Testis (tissue), 2 donors: ENCODE measurements at regions not wholly inside any gene's neighbourhood (a gene's known extent, or its start where the extent isn't known, plus 50 kb on each side); places are given as distances from the start of the nearest gene placed in this dataset.

ENCODE experiments used
- DNase-seq: peaks from one replicate; pipeline ENCODE4 v3.0.0-alpha.2; 2019
- H3K27ac ChIP-seq, 2 donors: fragments of 200-600 bp; sonication (generic); one replicate each; pipeline ENCODE4 v1.5.1; 2019
- H3K27me3 ChIP-seq: fragments of 200-600 bp; sonication (generic); one replicate; pipeline ENCODE4 v1.5.1; 2019
- H3K36me3 ChIP-seq: fragments of 200-600 bp; sonication (generic); one replicate; pipeline ENCODE4 v1.5.1; 2017; ENCODE audit warnings: low read depth; ENCODE audit errors: missing control alignments
- H3K4me1 ChIP-seq: fragments of 200-600 bp; sonication (generic); one replicate; pipeline ENCODE4 v1.5.1; 2019
- H3K4me3 ChIP-seq, 2 donors: fragments of 200-600 bp; sonication (generic); one replicate each; pipeline ENCODE4 v1.5.1; 2017 to 2019
- H3K9me3 ChIP-seq: fragments of 200-600 bp; sonication (generic); one replicate; pipeline ENCODE4 v1.5.1; 2017
- CTCF ChIP-seq, 3 experiments: fragments of 450-650 bp in 2 of 3; fragments of 200-600 bp in 1 of 3; sonication (generic) in 1 of 3; IDR thresholded peaks; one replicate each; pipeline ENCODE4 v1.5.1; 2016 to 2019; ENCODE audit warnings: antibody characterized with exemption in 3 of 3, mild to moderate bottlenecking in 2 of 3, moderate library complexity in 1 of 3
- POLR2A ChIP-seq: fragments of 450-650 bp; IDR thresholded peaks from one replicate; pipeline ENCODE4 v1.6.1; 2017; ENCODE audit warnings: antibody characterized with exemption, mild to moderate bottlenecking, moderate library complexity
- WGBS, 2 donors: methylation state at CpG; one replicate each; pipeline ENCODE4 v1.1.5; 2018; 5-methylcytosine and 5-hydroxymethylcytosine counted together
- intact Hi-C: fragments of 100-400 bp; cut with DNase I; formaldehyde crosslinking; loops from one replicate; pipeline ENCODE4 v1.15.1; 2023; ENCODE audit warnings: low total_unique reads

- Histone ChIP-seq H3K4me3 (no peak overlapping the region), H3K27me3 (no peaks in the 10 kb centered on the region), H3K27ac (no peak overlapping the region), H3K4me1 (no peaks in the 10 kb centered on the region), H3K9me3 (no peaks in the 10 kb centered on the region), H3K36me3 (no peaks in the 10 kb centered on the region)
- 87 to 93% methylated on average over 3 of the region's 3 CpGs for WGBS, 2 donors
- intact Hi-C loops = no loop called here
- DNase-seq = no peak
- TF ChIP-seq POLR2A (no peak), CTCF (IDR thresholded peaks at IDR 0.05) (no peak)
Observed at GRCh38 chr13:33756929-33757328, 61.0 kb upstream of the RFC3 start.

- H3K9me3 ChIP-seq = no peaks in the 10 kb centered on the region
- 80 to 88% methylated on average over 2 of the region's 2 CpGs for WGBS, 2 donors
- no peak overlapping the region for H3K27ac ChIP-seq
- no peaks in the 10 kb centered on the region for H3K4me1 ChIP-seq
- no peak overlapping the region for H3K4me3 ChIP-seq
- TF ChIP-seq POLR2A = no peak
- no peak for TF ChIP-seq CTCF (IDR thresholded peaks at IDR 0.05)
- intact Hi-C loops = no loop called here
- no peaks in the 10 kb centered on the region for H3K27me3 ChIP-seq
- no peaks in the 10 kb centered on the region for H3K36me3 ChIP-seq
- no peak for DNase-seq
Observed at GRCh38 chr13:33757713-33758112, 60.2 kb upstream of the RFC3 start.

GRCh38 chr13:33758113-33758512 lies 59.8 kb upstream of the RFC3 start:
- no peaks in the 10 kb centered on the region for H3K4me1 ChIP-seq
- no peaks in the 10 kb centered on the region for H3K9me3 ChIP-seq
- no peak overlapping the region for H3K4me3 ChIP-seq
- H3K27me3 ChIP-seq = no peaks in the 10 kb centered on the region
- DNase-seq = no peak
- H3K27ac ChIP-seq = no peak overlapping the region
- intact Hi-C loops = no loop called here
- no peak for TF ChIP-seq CTCF (IDR thresholded peaks at IDR 0.05)
- TF ChIP-seq POLR2A = no peak
- no peaks in the 10 kb centered on the region for H3K36me3 ChIP-seq

GRCh38 chr13:33761740-33762139 lies 56.2 kb upstream of the RFC3 start:
- 18% methylated on average over 6 of the region's 6 CpGs for WGBS, 2 donors
- Histone ChIP-seq H3K27ac (peak overlapping the region in 1 of 2 donors; percentile 68), H3K36me3 (no peaks in the 10 kb centered on the region), H3K27me3 (no peaks in the 10 kb centered on the region), H3K9me3 (no peaks in the 10 kb centered on the region), H3K4me3 (peak overlapping the region in 1 of 2 donors; percentile 12), H3K4me1 (no peaks in the 10 kb centered on the region)
- intact Hi-C loops = no loop called here
- DNase-seq = peak; percentile 33
- TF ChIP-seq CTCF (IDR thresholded peaks at IDR 0.05) (no peak), POLR2A (no peak)

- H3K27me3 ChIP-seq = no peaks in the 10 kb centered on the region
- no peaks in the 10 kb centered on the region for H3K9me3 ChIP-seq
- no peak for TF ChIP-seq CTCF (IDR thresholded peaks at IDR 0.05)
- no peak for TF ChIP-seq POLR2A
- no peak overlapping the region for H3K27ac ChIP-seq
- no peak overlapping the region for H3K4me3 ChIP-seq
- no peaks in the 10 kb centered on the region for H3K36me3 ChIP-seq
- 73 to 82% methylated on average over 2 of the region's 2 CpGs for whole genome bisulfite sequencing, 2 donors
- no peaks in the 10 kb centered on the region for H3K4me1 ChIP-seq
- intact Hi-C loops = no loop called here
- no peak for DNase-seq
Observed at GRCh38 chr13:33763021-33763420, 54.9 kb upstream of the RFC3 start.
